Kidney (tissue), 13 donors: ENCODE measurements at regions not wholly inside any gene's neighbourhood (a gene's known extent, or its start where the extent isn't known, plus 50 kb on each side); places are given as distances from the start of the nearest gene placed in this dataset.

ENCODE experiments used
- DNase-seq, 5 donors: peaks; one replicate each; pipeline ENCODE4 v3.0.0-alpha.2; 2013 to 2020
- FAIRE-seq: peaks from 2 replicates; lab custom pipeline; 2012; peaks lifted over from hg19 to GRCh38; lab: Jason Lieb, UNC
- H3K27ac ChIP-seq, 2 donors: one replicate each; pipeline ENCODE4 v1.7.0; 2013; ENCODE audit warnings: low read depth in 2 of 2, low read length in 2 of 2, inconsistent platforms in 1 of 2
- H3K27me3 ChIP-seq: one replicate; pipeline ENCODE4 v1.7.1; 2013; ENCODE audit warnings: low read length, inconsistent platforms; ENCODE audit not compliant: control insufficient read depth, insufficient read depth
- H3K36me3 ChIP-seq, 3 donors: one replicate each; pipeline versions ENCODE4 v1.7.0 to v1.7.1; 2013; ENCODE audit warnings: low read length in 3 of 3, control low read depth in 1 of 3, inconsistent platforms in 1 of 3; ENCODE audit not compliant: insufficient read depth in 3 of 3, control insufficient read depth in 2 of 3
- H3K4me1 ChIP-seq, 3 donors: one replicate each; pipeline versions ENCODE4 v1.7.0 to v1.7.1; 2013; ENCODE audit warnings: low read length in 3 of 3, inconsistent platforms in 1 of 3, low read depth in 1 of 3; ENCODE audit not compliant: control insufficient read depth in 2 of 3, insufficient read depth in 2 of 3
- H3K4me3 ChIP-seq, 3 donors: one replicate each; pipeline versions ENCODE4 v1.7.0 to v1.8.1; 2013; ENCODE audit warnings: low read length in 3 of 3, control low read depth in 1 of 3, inconsistent platforms in 1 of 3
- H3K9ac ChIP-seq, 3 donors: one replicate each; pipeline versions ENCODE4 v1.7.0 to v1.7.1; 2013; ENCODE audit warnings: low read length in 3 of 3, control low read depth in 1 of 3, inconsistent platforms in 1 of 3
- H3K9me3 ChIP-seq, 3 donors: one replicate each; pipeline versions ENCODE4 v1.7.0 to v1.7.1; 2013; ENCODE audit warnings: low read length in 3 of 3, control low read depth in 1 of 3, inconsistent platforms in 1 of 3; ENCODE audit not compliant: control insufficient read depth in 2 of 3, insufficient read depth in 1 of 3
- CTCF ChIP-seq: IDR thresholded peaks from 3 replicates; pipeline ENCODE4 v1.5.1; 2012; ENCODE audit warnings: mild to moderate bottlenecking, moderate library complexity, borderline replicate concordance; ENCODE audit not compliant: insufficient read depth; ENCODE audit errors: extremely low read depth
- intact Hi-C: fragments of 100-400 bp; cut with DNase I; formaldehyde crosslinking; loops from one replicate; pipeline ENCODE4 v1.11.1; 2022
- donor health status: control.
- donor health status: control.
- donor health status: control.
- donor health status: control.
- donor health status: control.
- donor health status: DM: yes; HTN: yes; CAD: no.
- donor health status: Normal renal cell carcinoma (clear cell type).

DNA sequence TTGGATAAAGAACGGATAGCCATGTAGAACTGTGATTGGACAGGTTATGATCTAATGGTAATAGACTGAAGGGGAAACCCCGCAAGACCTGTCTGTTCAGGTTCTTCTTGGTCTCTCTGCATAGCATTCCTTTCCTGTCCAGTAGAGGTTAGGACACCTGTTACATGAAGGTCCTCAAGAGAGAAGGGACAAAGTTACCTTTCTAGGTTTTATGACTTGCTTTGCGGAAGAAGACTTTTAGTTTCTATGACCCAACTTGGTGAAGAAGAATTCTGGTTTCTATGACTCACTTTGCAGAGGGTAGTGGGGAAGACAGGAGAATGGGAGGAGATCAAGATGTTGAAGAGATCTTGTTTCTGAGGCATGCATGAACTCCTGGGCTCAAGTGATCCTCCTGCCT, 97.9 kb upstream of the C3orf80 start:
- no peak for TF ChIP-seq CTCF
- Histone ChIP-seq H3K4me3 (no peak overlapping the region), H3K27ac (no peak overlapping the region), H3K9ac (no peak overlapping the region), H3K4me1 (no peaks in the 10 kb centered on the region), H3K27me3 (no peaks in the 10 kb centered on the region), H3K36me3 (no peaks in the 10 kb centered on the region), H3K9me3 (no peaks in the 10 kb centered on the region)
- no peak for FAIRE-seq
- DNase-seq = no peak
- intact Hi-C loops = no loop called here

GRCh38 chr3:160128056-160128455, 97.2 kb upstream of the C3orf80 start:
- H3K4me1 ChIP-seq = no peaks in the 10 kb centered on the region
- H3K9me3 ChIP-seq = no peaks in the 10 kb centered on the region
- FAIRE-seq = no peak
- H3K36me3 ChIP-seq = no peaks in the 10 kb centered on the region
- no peak overlapping the region for H3K9ac ChIP-seq
- no peaks in the 10 kb centered on the region for H3K27me3 ChIP-seq
- no peak overlapping the region for H3K4me3 ChIP-seq
- DNase-seq = no peak
- no peak for TF ChIP-seq CTCF
- no peak overlapping the region for H3K27ac ChIP-seq
- intact Hi-C loops = no loop called here

GRCh38 chr3:160129459-160130061, 95.7 kb upstream of the C3orf80 start:
- no peak for TF ChIP-seq CTCF
- intact Hi-C loops = no loop called here
- H3K9me3 ChIP-seq = no peaks in the 10 kb centered on the region
- H3K27me3 ChIP-seq = no peaks in the 10 kb centered on the region
- no peaks in the 10 kb centered on the region for H3K36me3 ChIP-seq
- no peak overlapping the region for H3K27ac ChIP-seq
- H3K4me3 ChIP-seq = no peak overlapping the region
- no peaks in the 10 kb centered on the region for H3K4me1 ChIP-seq
- FAIRE-seq (no peak), DNase-seq (no peak)
- no peak overlapping the region for H3K9ac ChIP-seq

DNA sequence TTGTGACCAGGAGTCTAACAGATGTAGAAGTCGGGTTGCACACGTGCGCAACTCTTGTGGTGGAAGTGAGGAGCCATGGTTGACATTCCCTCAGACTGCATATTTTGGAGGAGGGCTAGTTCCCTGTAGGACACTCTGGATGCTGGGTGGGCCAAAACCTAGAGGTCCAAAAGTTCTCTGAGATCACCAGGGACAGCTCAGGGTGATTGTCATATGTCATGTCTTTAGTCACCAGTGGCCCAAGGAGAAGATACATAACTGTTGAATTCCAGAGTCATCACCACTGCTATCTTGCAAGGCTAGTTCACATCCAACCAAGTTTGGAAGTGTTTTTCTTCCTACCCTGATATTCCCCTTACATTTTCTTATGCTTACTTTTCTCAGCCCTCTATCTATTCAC, 95.2 kb upstream of the C3orf80 start:
- Histone ChIP-seq H3K36me3 (no peaks in the 10 kb centered on the region), H3K4me3 (no peak overlapping the region), H3K9ac (no peak overlapping the region), H3K27me3 (no peaks in the 10 kb centered on the region), H3K27ac (no peak overlapping the region), H3K4me1 (no peaks in the 10 kb centered on the region), H3K9me3 (no peaks in the 10 kb centered on the region)
- TF ChIP-seq CTCF = no peak
- FAIRE-seq (no peak), DNase-seq (no peak)
- intact Hi-C loops = no loop called here
